ENCODE measurements at regions not wholly inside any gene's neighbourhood (a gene's known extent, or its start where the extent isn't known, plus 50 kb on each side); places are given as distances from the start of the nearest gene placed in this dataset.
"Not testable (repeated sequence)": the region's sequence is repeated elsewhere in the genome, so short reads cannot be mapped to it uniquely, and the experiment has no call there.

DNA sequence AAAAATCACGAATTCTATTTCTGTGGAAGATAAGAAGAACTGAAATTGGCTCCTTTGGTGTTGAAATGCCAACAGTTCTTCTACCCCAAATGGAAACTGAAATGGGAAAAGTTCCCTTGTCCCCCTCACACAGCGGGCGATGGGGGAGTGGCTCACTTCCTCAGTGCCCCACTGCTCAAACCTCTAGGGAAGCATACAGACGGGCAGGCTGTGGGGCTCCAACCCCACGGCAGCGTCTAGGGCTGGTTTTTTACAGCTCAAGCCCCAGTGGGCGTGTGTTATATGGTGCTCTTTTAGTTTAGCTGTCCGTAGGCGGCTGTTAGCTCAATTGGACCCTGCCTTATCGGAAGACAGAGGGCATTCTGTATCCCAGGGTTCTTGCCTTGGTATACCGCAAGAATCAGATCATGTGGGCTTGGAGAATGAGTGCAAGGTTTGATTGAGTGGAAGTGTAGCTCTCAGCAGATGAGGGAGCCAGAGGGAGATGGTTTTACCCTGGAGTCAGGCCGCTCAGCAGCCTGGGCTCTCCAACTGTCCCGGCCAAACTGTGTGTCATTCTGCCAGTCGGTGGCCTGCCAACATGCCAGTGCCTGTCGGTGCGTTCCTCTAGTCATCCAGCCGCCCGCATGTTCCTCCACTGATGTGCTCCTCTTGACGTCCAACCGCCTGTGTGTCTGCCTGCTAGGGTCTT, 166.3 kb upstream of the ZNF608 start:
- Histone ChIP-seq H3K4me3 (ENCODE audit: low read depth, low read length) (no peak overlapping the region), H3K27me3 (ENCODE audit: insufficient read depth, low read depth, severe bottlenecking) (no peaks in the 10 kb centered on the region), H3K36me3 (no peaks in the 10 kb centered on the region), H3K27ac (no peak overlapping the region), H3K9me3 (ENCODE audit: severe bottlenecking) (peaks cover 3% of the 10 kb centered on the region)
- TF ChIP-seq, protein P1, sequence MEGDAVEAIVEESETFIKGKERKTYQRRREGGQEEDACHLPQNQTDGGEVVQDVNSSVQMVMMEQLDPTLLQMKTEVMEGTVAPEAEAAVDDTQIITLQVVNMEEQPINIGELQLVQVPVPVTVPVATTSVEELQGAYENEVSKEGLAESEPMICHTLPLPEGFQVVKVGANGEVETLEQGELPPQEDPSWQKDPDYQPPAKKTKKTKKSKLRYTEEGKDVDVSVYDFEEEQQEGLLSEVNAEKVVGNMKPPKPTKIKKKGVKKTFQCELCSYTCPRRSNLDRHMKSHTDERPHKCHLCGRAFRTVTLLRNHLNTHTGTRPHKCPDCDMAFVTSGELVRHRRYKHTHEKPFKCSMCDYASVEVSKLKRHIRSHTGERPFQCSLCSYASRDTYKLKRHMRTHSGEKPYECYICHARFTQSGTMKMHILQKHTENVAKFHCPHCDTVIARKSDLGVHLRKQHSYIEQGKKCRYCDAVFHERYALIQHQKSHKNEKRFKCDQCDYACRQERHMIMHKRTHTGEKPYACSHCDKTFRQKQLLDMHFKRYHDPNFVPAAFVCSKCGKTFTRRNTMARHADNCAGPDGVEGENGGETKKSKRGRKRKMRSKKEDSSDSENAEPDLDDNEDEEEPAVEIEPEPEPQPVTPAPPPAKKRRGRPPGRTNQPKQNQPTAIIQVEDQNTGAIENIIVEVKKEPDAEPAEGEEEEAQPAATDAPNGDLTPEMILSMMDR (IDR thresholded peaks at IDR 0.05; ENCODE audit: low read depth, low read length) = no peak
- DNase-seq = no peak

DNA sequence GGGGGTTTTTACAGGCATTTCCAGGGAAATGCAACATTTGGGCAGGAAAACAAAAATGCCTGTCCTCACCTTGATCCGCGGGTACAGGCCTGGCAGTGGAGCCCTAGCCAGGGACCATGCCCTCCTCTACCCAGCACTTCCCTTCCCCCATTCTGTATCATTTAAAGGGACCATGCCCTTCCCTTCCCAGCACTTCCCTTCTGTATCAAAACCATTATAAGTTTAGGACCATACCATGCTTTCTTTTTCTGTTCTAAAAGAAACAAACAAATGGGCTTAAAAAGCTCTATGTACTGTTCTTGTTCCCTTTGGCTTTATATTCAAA, 166.9 kb upstream of the ZNF608 start:
- no peak overlapping the region for H3K4me3 ChIP-seq (ENCODE audit: low read depth, low read length)
- H3K27ac ChIP-seq = no peak overlapping the region
- peaks cover 3% of the 10 kb centered on the region for H3K9me3 ChIP-seq (ENCODE audit: severe bottlenecking)
- no peak for DNase-seq
- TF ChIP-seq, protein P1 (IDR thresholded peaks at IDR 0.05; ENCODE audit: low read depth, low read length) = no peak
- H3K36me3 ChIP-seq = no peaks in the 10 kb centered on the region
- H3K27me3 ChIP-seq (ENCODE audit: insufficient read depth, low read depth, severe bottlenecking) = no peaks in the 10 kb centered on the region

- H3K9me3 ChIP-seq (ENCODE audit: severe bottlenecking); H3K27ac ChIP-seq; H3K36me3 ChIP-seq; H3K4me3 ChIP-seq (ENCODE audit: low read depth, low read length); DNase-seq; H3K27me3 ChIP-seq (ENCODE audit: insufficient read depth, low read depth, severe bottlenecking): not testable (repeated sequence)
Measured at GRCh38 chr5:124916313-124916712, 169.9 kb upstream of the ZNF608 start.

- no peak for DNase-seq
- Histone ChIP-seq H3K27ac (no peak overlapping the region), H3K27me3 (ENCODE audit: insufficient read depth, low read depth, severe bottlenecking) (no peaks in the 10 kb centered on the region), H3K4me3 (ENCODE audit: low read depth, low read length) (no peak overlapping the region), H3K9me3 (ENCODE audit: severe bottlenecking) (peaks cover 3% of the 10 kb centered on the region), H3K36me3 (no peaks in the 10 kb centered on the region)
- TF ChIP-seq, protein P1 (IDR thresholded peaks at IDR 0.05; ENCODE audit: low read depth, low read length) = no peak
Measured at GRCh38 chr5:124918618-124919017, 172.2 kb upstream of the ZNF608 start.

DNA sequence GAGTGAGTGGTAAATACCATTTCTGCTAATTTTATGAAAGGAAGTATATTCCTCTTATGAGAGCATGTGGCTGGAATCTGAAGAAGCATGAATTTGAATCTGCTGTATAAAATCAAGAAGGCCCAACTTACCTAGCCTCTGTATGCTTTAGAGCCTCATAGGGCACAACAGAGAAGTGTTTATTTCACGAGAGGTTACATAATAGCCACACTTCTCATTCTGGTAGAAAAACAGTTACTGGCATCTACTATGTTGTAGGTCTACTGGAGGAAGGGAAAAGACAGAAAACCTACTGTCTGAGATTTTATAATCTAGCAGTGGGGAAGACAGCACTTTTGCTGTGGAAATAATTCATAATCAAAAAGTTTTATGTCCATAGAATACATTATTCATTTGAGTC, 172.6 kb upstream of the ZNF608 start:
- H3K27ac ChIP-seq = no peak overlapping the region

GRCh38 chr5:124919747-124920525, 173.5 kb upstream of the ZNF608 start:
- H3K27ac ChIP-seq = no peak overlapping the region
- TF ChIP-seq, protein P1 (IDR thresholded peaks at IDR 0.05; ENCODE audit: low read depth, low read length) = no peak
- H3K9me3 ChIP-seq (ENCODE audit: severe bottlenecking) = peaks cover 3% of the 10 kb centered on the region
- DNase-seq = no peak
- H3K36me3 ChIP-seq = no peaks in the 10 kb centered on the region
- H3K4me3 ChIP-seq (ENCODE audit: low read depth, low read length) = no peak overlapping the region
- H3K27me3 ChIP-seq (ENCODE audit: insufficient read depth, low read depth, severe bottlenecking) = no peaks in the 10 kb centered on the region

More for the DNA sequence above, 172.6 kb upstream of the ZNF608 start:
- TF ChIP-seq, protein P1 (IDR thresholded peaks at IDR 0.05; ENCODE audit: low read depth, low read length) = no peak
- no peak for DNase-seq
- H3K36me3 ChIP-seq = no peaks in the 10 kb centered on the region
- no peak overlapping the region for H3K4me3 ChIP-seq (ENCODE audit: low read depth, low read length)
- H3K27me3 ChIP-seq (ENCODE audit: insufficient read depth, low read depth, severe bottlenecking) = no peaks in the 10 kb centered on the region
- H3K9me3 ChIP-seq (ENCODE audit: severe bottlenecking) = peaks cover 3% of the 10 kb centered on the region

All from WERI-Rb-1 (cell line).